HEK293T (cell line): ENCODE measurements at regions not wholly inside any gene's neighbourhood (a gene's known extent, or its start where the extent isn't known, plus 50 kb on each side); places are given as distances from the start of the nearest gene placed in this dataset.

ENCODE experiments used
- CTCF ChIA-PET: fragments of 350-600 bp; formaldehyde crosslinking; extraction: SDS; loops from one replicate; lab custom pipeline; 2021; ENCODE audit warnings: antibody characterized with exemption, inconsistent platforms; lab: Yijun Ruan, JAX
- POLR2A ChIA-PET: fragments of 350-600 bp; formaldehyde crosslinking; extraction: SDS; loops from one replicate; lab custom pipeline; 2020; ENCODE audit warnings: antibody characterized with exemption, inconsistent platforms; lab: Yijun Ruan, JAX
- DNase-seq: peaks from one replicate; pipeline ENCODE4 v3.0.0; 2012; ENCODE audit warnings: mixed read lengths; ENCODE audit errors: extremely low spot score
- ARNT ChIP-seq: fragments of 450-650 bp; IDR thresholded peaks from 2 replicates; pipeline ENCODE4 v1.6.1; 2017; ENCODE audit warnings: mild to moderate bottlenecking
- BHLHE40 ChIP-seq: fragments of 450-650 bp; IDR thresholded peaks from 2 replicates; pipeline ENCODE4 v1.6.1; 2016; ENCODE audit warnings: mild to moderate bottlenecking, moderate library complexity, borderline replicate concordance
- CTBP1 ChIP-seq: fragments of 450-650 bp; IDR thresholded peaks from 2 replicates; pipeline ENCODE4 v1.6.1; 2016; ENCODE audit warnings: borderline replicate concordance
- ELF4 ChIP-seq: fragments of 450-650 bp; IDR thresholded peaks from 2 replicates; pipeline ENCODE4 v1.6.1; 2017; ENCODE audit warnings: antibody characterized with exemption
- FOXA1 ChIP-seq: fragments of 450-650 bp; IDR thresholded peaks from 2 replicates; pipeline ENCODE4 v1.6.1; 2016; ENCODE audit warnings: mild to moderate bottlenecking
- FOXK2 ChIP-seq: fragments of 450-650 bp; IDR thresholded peaks from 2 replicates; pipeline ENCODE4 v1.6.1; 2016; ENCODE audit warnings: mild to moderate bottlenecking
- FOXM1 ChIP-seq: fragments of 450-650 bp; IDR thresholded peaks from 2 replicates; pipeline ENCODE4 v1.6.1; 2017; ENCODE audit warnings: mild to moderate bottlenecking, borderline replicate concordance
- HDGF ChIP-seq: fragments of 450-650 bp; IDR thresholded peaks from 2 replicates; pipeline ENCODE4 v1.6.1; 2017; ENCODE audit warnings: antibody characterized with exemption, borderline replicate concordance
- L3MBTL2 ChIP-seq: fragments of 450-650 bp; conservative IDR thresholded peaks from 2 replicates; pipeline ENCODE4 v1.6.1; 2016; ENCODE audit warnings: mild to moderate bottlenecking
- LEF1 ChIP-seq: fragments of 450-650 bp; IDR thresholded peaks from 2 replicates; pipeline ENCODE4 v1.6.1; 2017; ENCODE audit warnings: mild to moderate bottlenecking, borderline replicate concordance
- NFRKB ChIP-seq: fragments of 450-650 bp; IDR thresholded peaks from 2 replicates; pipeline ENCODE4 v1.6.1; 2016; ENCODE audit warnings: mild to moderate bottlenecking, moderate library complexity
- SP1 ChIP-seq: fragments of 450-650 bp; IDR thresholded peaks from 2 replicates; pipeline ENCODE4 v1.6.1; 2017
- SUZ12 ChIP-seq: fragments of 450-650 bp; IDR thresholded peaks from 2 replicates; pipeline ENCODE4 v1.6.1; 2016; ENCODE audit warnings: mild to moderate bottlenecking
- TARDBP ChIP-seq: fragments of 450-650 bp; IDR thresholded peaks from 2 replicates; pipeline ENCODE4 v1.6.1; 2016
- ZNF384 ChIP-seq: fragments of 450-650 bp; IDR thresholded peaks from 2 replicates; pipeline ENCODE4 v1.6.1; 2016
- TF ChIP-seq, protein P1 (sequence below): fragments of 450-650 bp; IDR thresholded peaks from 2 replicates; pipeline ENCODE4 v1.6.1; 2016

DNA sequence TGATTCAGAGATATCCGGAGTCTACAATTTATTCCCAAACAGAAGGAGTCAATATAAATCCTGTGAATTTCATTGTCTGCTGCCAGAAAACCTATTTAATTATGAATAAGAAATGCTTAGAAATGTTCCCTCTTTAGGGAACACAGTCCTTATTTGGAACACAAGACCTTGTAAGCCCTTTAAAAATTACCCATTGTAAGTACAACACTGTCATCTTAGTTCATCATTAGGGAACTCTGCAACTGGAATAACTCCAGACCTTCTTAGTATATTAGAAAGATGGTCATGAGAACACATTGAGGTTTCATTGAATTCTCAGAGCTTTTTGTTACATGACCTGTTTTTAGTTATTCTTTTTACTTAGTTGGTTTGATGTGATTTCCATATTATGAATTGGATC, 548.5 kb upstream of the KLF12 start:
- CTCF ChIA-PET: no interaction called here
- no peak for TF ChIP-seq HDGF
- no peak for TF ChIP-seq ZNF384
- no peak for TF ChIP-seq FOXK2
- TF ChIP-seq TARDBP: no peak
- no peak for TF ChIP-seq CTBP1
- no peak for TF ChIP-seq ELF4
- no peak for TF ChIP-seq NFRKB
- TF ChIP-seq SP1: no peak
- no peak for TF ChIP-seq FOXA1
- TF ChIP-seq, protein P1, sequence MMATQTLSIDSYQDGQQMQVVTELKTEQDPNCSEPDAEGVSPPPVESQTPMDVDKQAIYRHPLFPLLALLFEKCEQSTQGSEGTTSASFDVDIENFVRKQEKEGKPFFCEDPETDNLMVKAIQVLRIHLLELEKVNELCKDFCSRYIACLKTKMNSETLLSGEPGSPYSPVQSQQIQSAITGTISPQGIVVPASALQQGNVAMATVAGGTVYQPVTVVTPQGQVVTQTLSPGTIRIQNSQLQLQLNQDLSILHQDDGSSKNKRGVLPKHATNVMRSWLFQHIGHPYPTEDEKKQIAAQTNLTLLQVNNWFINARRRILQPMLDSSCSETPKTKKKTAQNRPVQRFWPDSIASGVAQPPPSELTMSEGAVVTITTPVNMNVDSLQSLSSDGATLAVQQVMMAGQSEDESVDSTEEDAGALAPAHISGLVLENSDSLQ: no peak
- TF ChIP-seq ARNT: no peak
- no peak for TF ChIP-seq L3MBTL2
- no peak for TF ChIP-seq BHLHE40
- no peak for TF ChIP-seq SUZ12
- no peak for TF ChIP-seq LEF1
- TF ChIP-seq FOXM1: no peak
- POLR2A ChIA-PET: no interaction called here
- no peak for DNase-seq

DNA sequence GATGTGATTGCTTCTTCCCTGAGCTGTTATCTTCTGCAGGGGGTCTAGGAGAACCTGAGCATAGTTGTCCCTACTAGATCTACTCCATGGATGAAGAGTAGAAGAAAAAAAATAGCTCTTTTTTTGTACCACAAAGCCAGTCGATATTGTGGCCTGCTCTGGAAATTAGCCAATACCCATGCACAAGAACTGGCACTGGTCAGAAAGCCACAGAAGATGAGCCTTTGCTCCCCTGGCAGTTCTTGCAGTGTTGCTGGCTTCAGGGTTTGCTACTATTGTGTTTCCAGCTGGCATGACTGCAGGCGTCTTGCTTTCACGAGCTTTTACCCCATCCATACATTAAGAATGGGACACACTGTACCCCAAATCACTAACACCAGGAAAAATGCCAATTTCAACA, 547.7 kb upstream of the KLF12 start:
- ChIA-PET CTCF (no interaction called here), POLR2A (no interaction called here)
- no peak for TF ChIP-seq ZNF384
- TF ChIP-seq, protein P1: no peak
- no peak for TF ChIP-seq ELF4
- no peak for TF ChIP-seq HDGF
- TF ChIP-seq LEF1: no peak
- TF ChIP-seq L3MBTL2: no peak
- no peak for TF ChIP-seq BHLHE40
- TF ChIP-seq TARDBP: no peak
- TF ChIP-seq SUZ12: no peak
- no peak for TF ChIP-seq SP1
- TF ChIP-seq FOXK2: no peak
- TF ChIP-seq CTBP1: no peak
- TF ChIP-seq FOXM1: no peak
- no peak for TF ChIP-seq NFRKB
- no peak for DNase-seq

DNA sequence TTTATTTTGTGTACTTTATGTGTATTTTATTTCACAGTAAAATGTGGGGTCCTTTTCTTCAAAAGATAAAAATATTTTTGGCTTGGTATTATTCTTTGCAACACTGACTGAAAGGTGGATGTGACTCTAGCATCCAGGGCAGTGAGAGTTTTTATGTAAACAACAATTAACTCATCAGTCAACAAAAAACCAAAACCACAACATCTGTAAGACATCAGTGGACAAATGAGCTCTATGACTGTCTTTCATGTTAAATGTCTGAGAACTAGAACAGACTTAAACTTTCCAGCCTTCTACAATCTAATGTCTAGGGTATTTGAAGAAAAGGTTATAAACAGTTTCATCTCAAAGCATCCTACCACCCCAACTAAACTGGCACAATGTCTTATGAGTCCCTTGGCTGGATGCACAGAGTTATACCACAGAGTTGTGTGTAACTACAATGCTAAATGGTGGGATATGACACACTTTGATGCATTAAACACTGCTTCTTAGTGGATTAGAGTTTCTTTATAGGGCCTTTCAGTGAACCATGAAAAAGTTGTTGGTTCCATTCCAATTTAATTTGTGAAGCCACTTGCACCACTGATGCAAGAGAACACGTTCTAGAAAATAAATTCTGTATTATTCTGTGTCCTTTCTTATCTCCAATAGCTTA, 544.2 kb upstream of the KLF12 start:
- no peak for TF ChIP-seq FOXM1
- no peak for TF ChIP-seq NFRKB
- no peak for TF ChIP-seq SUZ12
- no peak for TF ChIP-seq FOXA1
- TF ChIP-seq HDGF: no peak
- no peak for TF ChIP-seq BHLHE40
- TF ChIP-seq SP1: no peak
- TF ChIP-seq, protein P1: no peak
- CTCF ChIA-PET: interaction anchor here (0.7 kb wide), 1 partner anchor 421 kb away, joined by 3 read pairs; no protein-coding TSS in a partner anchor
- POLR2A ChIA-PET: no interaction called here
- no peak for DNase-seq

DNA sequence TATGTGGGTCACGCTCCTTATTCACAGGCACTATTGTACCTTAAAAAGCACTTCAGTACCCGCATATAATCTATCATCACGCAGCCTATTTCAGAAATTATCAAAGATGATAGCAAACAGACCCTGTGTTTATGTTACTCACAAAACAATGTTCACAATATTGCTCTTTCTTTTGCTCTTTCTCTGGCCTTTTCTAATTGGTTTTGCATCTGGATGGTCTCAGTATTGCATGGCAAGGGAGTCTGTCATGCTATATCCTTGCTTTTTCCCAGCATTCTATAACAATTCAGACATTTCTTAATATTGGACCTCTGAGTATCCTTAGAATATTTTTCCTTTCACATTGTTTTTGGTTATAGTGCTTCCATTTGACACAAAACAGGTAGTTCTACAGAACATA, 541.8 kb upstream of the KLF12 start:
- CTCF ChIA-PET: no interaction called here
- POLR2A ChIA-PET: no interaction called here

DNA sequence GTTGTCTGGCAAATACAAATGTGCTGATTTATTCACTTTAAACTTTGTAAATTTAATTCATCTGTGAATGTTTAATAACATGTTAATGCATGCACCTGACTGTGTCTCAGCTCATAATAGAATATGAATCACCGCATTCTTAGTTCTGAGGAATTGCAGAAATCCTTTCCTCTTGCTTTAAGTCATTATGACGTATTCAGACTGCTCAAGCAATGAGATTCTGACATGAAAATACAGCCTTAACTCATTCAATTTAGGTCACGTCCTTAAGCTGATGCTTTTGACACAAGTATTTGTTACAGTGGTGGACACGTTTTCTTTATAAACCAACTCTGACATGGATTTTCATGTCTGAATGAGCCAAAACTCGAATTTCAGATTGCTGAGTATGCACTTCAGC, 541.0 kb upstream of the KLF12 start:
- CTCF ChIA-PET: no interaction called here
- POLR2A ChIA-PET: no interaction called here
- TF ChIP-seq HDGF (no peak), FOXM1 (no peak), NFRKB (no peak), LEF1 (no peak), SUZ12 (no peak), BHLHE40 (no peak), TARDBP (no peak), SP1 (no peak), ELF4 (no peak)
- no peak for DNase-seq

More for the DNA sequence above, 541.8 kb upstream of the KLF12 start:
- no peak for DNase-seq
- TF ChIP-seq ELF4 (no peak), BHLHE40 (no peak), L3MBTL2 (no peak), CTBP1 (no peak), FOXK2 (no peak), SP1 (no peak), TARDBP (no peak), NFRKB (no peak), SUZ12 (no peak), ZNF384 (no peak), ARNT (no peak), HDGF (no peak), LEF1 (no peak), FOXM1 (no peak), FOXA1 (no peak)
- TF ChIP-seq, protein P1: no peak

DNA sequence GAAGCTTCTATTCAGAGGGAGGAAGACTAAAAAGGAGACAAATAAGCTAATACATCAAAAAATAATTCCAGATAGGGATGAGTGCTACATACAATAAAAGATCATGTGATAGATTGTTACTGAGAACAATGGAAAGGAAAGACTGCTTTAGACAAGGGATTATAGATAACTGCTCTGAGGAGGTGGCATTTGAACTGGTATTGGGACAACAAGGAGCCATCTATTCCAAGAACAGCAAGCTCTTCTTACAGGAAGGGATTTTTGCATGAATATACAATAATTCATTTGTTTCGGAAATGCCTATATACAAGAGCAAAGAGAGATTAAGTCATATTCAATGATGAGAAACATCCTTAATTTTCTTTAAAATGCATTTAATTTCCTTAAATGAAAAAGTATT, 540.5 kb upstream of the KLF12 start:
- CTCF ChIA-PET: no interaction called here
- TF ChIP-seq ZNF384 (no peak), TARDBP (no peak), CTBP1 (no peak), FOXM1 (no peak), ELF4 (no peak), FOXK2 (no peak), SP1 (no peak), ARNT (no peak), L3MBTL2 (no peak), SUZ12 (no peak), BHLHE40 (no peak), NFRKB (no peak)
- DNase-seq: no peak
- POLR2A ChIA-PET: no interaction called here
